ENCODE measurements at regions not wholly inside any gene's neighbourhood (a gene's known extent, or its start where the extent isn't known, plus 50 kb on each side); places are given as distances from the start of the nearest gene placed in this dataset.
"Not testable (repeated sequence)": the region's sequence is repeated elsewhere in the genome, so short reads cannot be mapped to it uniquely, and the experiment has no call there.

DNA sequence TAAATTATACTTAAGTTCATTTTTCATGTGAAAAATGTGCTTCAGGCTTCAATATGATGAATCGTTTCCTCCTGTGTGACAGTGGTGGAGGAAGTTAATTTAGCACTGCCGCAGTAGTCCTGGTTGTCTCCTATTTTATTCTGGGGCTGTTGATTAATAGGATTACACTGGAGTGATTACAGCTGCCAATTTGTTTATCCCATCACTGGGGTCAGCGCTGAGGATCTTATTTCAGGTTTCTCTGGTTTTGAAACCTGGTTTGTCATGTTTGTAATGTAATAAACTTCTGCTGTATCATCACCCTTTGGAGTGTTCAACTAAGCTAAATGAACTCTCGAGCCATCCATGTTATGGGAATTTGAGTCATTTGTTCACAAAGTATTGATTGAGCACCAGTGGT lies 241.7 kb upstream of the KCNN2 start:
- H3K9me3 Mint-ChIP-seq = no peaks in the 10 kb centered on the region
- H3K27me3 Mint-ChIP-seq (ENCODE audit: insufficient read depth) = no peaks in the 10 kb centered on the region
- peaks cover 59% of the 10 kb centered on the region for H3K4me1 Mint-ChIP-seq (ENCODE audit: low read depth)
- H3K4me3 Mint-ChIP-seq = no peak overlapping the region
- no peaks in the 10 kb centered on the region for H3K36me3 Mint-ChIP-seq (ENCODE audit: low read depth)
- DNase-seq = no peak
- no peak overlapping the region for H3K27ac Mint-ChIP-seq
- TF ChIP-seq, protein P1, sequence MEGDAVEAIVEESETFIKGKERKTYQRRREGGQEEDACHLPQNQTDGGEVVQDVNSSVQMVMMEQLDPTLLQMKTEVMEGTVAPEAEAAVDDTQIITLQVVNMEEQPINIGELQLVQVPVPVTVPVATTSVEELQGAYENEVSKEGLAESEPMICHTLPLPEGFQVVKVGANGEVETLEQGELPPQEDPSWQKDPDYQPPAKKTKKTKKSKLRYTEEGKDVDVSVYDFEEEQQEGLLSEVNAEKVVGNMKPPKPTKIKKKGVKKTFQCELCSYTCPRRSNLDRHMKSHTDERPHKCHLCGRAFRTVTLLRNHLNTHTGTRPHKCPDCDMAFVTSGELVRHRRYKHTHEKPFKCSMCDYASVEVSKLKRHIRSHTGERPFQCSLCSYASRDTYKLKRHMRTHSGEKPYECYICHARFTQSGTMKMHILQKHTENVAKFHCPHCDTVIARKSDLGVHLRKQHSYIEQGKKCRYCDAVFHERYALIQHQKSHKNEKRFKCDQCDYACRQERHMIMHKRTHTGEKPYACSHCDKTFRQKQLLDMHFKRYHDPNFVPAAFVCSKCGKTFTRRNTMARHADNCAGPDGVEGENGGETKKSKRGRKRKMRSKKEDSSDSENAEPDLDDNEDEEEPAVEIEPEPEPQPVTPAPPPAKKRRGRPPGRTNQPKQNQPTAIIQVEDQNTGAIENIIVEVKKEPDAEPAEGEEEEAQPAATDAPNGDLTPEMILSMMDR (IDR thresholded peaks at IDR 0.05) = no peak

DNA sequence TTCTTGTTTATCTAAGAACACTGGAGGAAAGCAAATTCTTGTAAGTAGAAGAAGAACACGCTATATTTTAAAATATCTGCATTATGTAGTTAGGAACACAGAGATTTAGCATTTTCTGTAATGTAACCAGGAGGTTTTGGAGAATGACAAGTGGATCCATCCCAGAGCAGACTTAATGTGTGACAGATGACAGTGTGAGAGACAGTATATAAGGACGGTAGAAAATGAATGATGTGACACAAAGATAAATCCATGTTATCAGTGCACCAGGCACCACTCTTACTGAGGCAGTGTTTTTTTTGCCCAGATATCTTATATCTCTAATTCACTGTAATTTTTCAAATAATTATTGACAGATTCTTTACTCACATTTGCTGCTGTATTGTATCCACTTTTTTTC lies 239.0 kb upstream of the KCNN2 start:
- no peak for DNase-seq
- Mint-ChIP-seq H3K9me3 (peaks cover 4% of the 10 kb centered on the region; the same call in 1 of the 2 replicates), H3K4me1 (ENCODE audit: low read depth) (peaks cover 38% of the 10 kb centered on the region), H3K4me3 (no peak overlapping the region), H3K27me3 (ENCODE audit: insufficient read depth) (no peaks in the 10 kb centered on the region), H3K36me3 (ENCODE audit: low read depth) (peaks cover 4% of the 10 kb centered on the region), H3K27ac (no peak overlapping the region)
- TF ChIP-seq, protein P1 (IDR thresholded peaks at IDR 0.05) = no peak

DNA sequence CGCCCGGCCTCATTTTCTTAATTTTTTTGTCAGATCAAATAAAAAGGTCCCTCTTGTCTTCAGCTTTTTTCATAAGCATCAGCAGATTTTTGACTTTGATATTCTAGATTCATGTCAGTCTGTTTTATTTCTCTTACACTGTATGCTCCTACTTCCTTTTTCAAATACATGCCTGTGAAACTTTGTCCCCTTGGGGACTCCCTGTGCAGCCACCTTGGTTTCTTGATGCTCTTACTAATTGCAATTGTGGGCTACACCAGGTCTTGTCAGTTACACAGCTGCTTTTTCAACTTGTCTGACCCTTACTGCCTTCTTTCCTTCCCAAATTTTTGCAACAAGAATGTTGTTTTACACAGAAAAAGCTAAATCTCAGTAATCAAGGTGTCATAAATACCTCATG lies 238.2 kb upstream of the KCNN2 start:
- Mint-ChIP-seq H3K36me3 (ENCODE audit: low read depth) (peaks cover 7% of the 10 kb centered on the region), H3K9me3 (peaks cover 7% of the 10 kb centered on the region; the same call in 1 of the 2 replicates), H3K4me3 (no peak overlapping the region), H3K27me3 (ENCODE audit: insufficient read depth) (no peaks in the 10 kb centered on the region), H3K4me1 (ENCODE audit: low read depth) (peaks cover 30% of the 10 kb centered on the region), H3K27ac (no peak overlapping the region)
- TF ChIP-seq, protein P1 (IDR thresholded peaks at IDR 0.05) = no peak
- DNase-seq = no peak

DNA sequence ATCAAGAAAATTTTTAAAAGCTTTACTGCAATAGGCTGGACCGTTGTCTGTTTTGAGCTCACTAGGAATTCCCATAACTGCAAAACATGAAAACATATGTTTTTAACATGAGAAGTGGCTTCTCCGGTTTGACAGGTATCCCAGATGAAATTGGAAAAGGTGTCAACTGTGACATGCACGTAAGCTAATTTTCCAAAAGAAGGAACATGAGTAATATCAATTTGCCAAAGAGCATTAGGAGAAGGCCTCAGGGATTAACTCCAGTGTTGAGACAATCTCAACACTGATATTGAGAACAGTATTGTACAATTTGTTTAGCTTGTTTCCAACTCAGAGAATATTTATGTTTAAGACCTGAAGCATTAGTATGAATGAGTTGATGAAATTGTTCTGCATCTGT lies 215.5 kb upstream of the KCNN2 start:
- TF ChIP-seq, protein P1 (IDR thresholded peaks at IDR 0.05) = no peak
- Mint-ChIP-seq H3K36me3 (ENCODE audit: low read depth) (peaks cover 24% of the 10 kb centered on the region), H3K9me3 (peaks cover 26% of the 10 kb centered on the region), H3K27me3 (ENCODE audit: insufficient read depth) (0 out of 2 replicates have a peak, but pooled peaks cover 2% of the 10 kb centered on the region), H3K27ac (no peak overlapping the region), H3K4me1 (ENCODE audit: low read depth) (peaks cover 9% of the 10 kb centered on the region; the same call in 1 of the 2 replicates), H3K4me3 (no peak overlapping the region)
- DNase-seq = no peak

DNA sequence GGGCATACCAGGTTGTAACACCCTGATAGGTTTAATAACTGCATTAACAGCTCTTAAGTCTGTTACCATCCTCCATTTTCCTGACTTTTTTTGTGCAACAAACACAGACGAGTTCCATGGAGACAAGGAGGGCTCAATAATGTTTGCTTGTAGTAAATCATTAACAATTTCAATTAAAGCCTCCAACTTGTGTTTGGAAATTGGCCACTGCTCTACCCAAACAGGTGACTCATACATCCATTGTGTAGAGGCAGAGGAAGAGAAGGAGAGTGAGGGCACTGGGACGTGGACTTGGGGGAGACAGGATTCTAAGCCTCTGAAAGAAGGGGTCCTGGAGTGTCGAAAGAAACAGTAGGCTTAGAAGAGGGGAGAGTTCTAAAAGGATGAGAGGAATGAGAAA lies 213.6 kb upstream of the KCNN2 start:
- no peak overlapping the region for H3K27ac Mint-ChIP-seq
- no peak overlapping the region for H3K4me3 Mint-ChIP-seq
- H3K4me1 Mint-ChIP-seq (ENCODE audit: low read depth) = peaks cover 20% of the 10 kb centered on the region
- H3K9me3 Mint-ChIP-seq = peaks cover 26% of the 10 kb centered on the region
- no peak for DNase-seq
- H3K36me3 Mint-ChIP-seq (ENCODE audit: low read depth) = peaks cover 24% of the 10 kb centered on the region
- H3K27me3 Mint-ChIP-seq (ENCODE audit: insufficient read depth) = 0 out of 2 replicates have a peak, but pooled peaks cover 2% of the 10 kb centered on the region
- TF ChIP-seq, protein P1 (IDR thresholded peaks at IDR 0.05) = no peak

DNA sequence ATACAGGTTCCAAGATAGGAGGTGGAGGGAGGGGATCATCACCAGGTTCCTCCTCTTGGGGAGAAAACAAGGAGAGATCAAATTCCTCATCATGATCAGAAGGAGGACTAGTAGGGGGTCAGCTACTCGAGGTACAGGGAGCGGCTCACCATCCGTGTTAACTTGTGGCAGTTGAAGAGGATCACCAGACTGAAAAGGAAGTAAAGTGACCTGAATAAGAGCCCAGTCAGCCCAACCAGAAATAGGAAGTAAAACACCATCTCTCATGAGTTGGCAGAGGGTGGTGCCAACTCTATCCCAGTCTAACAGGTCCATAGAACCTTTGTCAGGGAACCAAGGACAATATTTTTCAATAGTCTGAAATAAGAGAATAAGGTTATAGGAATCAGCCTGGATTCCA lies 213.1 kb upstream of the KCNN2 start:
- not testable (repeated sequence) for H3K27ac Mint-ChIP-seq; DNase-seq; H3K4me3 Mint-ChIP-seq; H3K27me3 Mint-ChIP-seq (ENCODE audit: insufficient read depth)
- Mint-ChIP-seq H3K4me1 (ENCODE audit: low read depth) (peaks cover 25% of the 10 kb centered on the region), H3K9me3 (peaks cover 26% of the 10 kb centered on the region), H3K36me3 (ENCODE audit: low read depth) (peaks cover 24% of the 10 kb centered on the region)
